K562 (cell line): ENCODE measurements at regions not wholly inside any gene's neighbourhood (a gene's known extent, or its start where the extent isn't known, plus 50 kb on each side); places are given as distances from the start of the nearest gene placed in this dataset.

Experiments
- ATAC-seq: fragments of 200-7000 bp; cut with Tn5 transposase; 3 replicates; pipeline ENCODE4 v1.9.1; 2020; ENCODE audit warnings: moderate library complexity
- BruUV-seq: library from RNA; stranded (reverse); fragments of 400-500 nt; replicated peaks from 2 replicates; lab custom pipeline; 2021; lab: Mats Ljungman, UMichigan
- CTCF ChIA-PET: fragments of 300-600 bp; formaldehyde crosslinking; extraction: SDS; loops from one replicate; lab custom pipeline; 2021; ENCODE audit warnings: low intra/inter-chr PET ratio; lab: Yijun Ruan, JAX
- POLR2A ChIA-PET: fragments of 300-600, 350-650 bp; sonication (Branson Sonifier 250); formaldehyde crosslinking; extraction: SDS; loops from one replicate; lab custom pipeline; 2021; ENCODE audit warnings: antibody characterized with exemption, inconsistent platforms; lab: Yijun Ruan, JAX
- DNase-seq, 4 experiments: peaks; one replicate each; pipeline versions ENCODE4 v3.0.0 to v3.0.0-alpha.2; 2011 to 2018; ENCODE audit warnings: low spot score in 3 of 4, mixed read lengths in 3 of 4; ENCODE audit errors: extremely low read depth in 1 of 4
- FAIRE-seq: peaks from 2 replicates; lab custom pipeline; 2011; peaks lifted over from hg19 to GRCh38; lab: Jason Lieb, UNC
- H2AFZ ChIP-seq: 2 replicates; pipeline ENCODE4 v1.6.0; 2011; ENCODE audit warnings: low read depth, low read length, control low read depth, inconsistent platforms
- H3K27ac ChIP-seq: fragments of 200-600 bp; 3 replicates; pipeline ENCODE4 v1.8.0; 2011; ENCODE audit warnings: low read depth, mild to moderate bottlenecking, control low read depth, inconsistent platforms, low read length, moderate library complexity, mixed read lengths; ENCODE audit errors: extremely low read depth
- H3K27me3 ChIP-seq, 2 experiments: fragments of 300-600 bp in 1 of 2; 2 replicates in 1 of 2; 3 replicates in 1 of 2; pipeline versions ENCODE4 v1.6.0 to v1.8.0; 2011; ENCODE audit warnings: inconsistent platforms in 2 of 2, low read length in 2 of 2, mild to moderate bottlenecking in 1 of 2, mixed read lengths in 1 of 2, moderate library complexity in 1 of 2; ENCODE audit not compliant: control insufficient read depth in 2 of 2, insufficient read depth in 2 of 2
- H3K36me3 ChIP-seq: fragments of 300-600 bp; 3 replicates; pipeline ENCODE4 v1.8.0; 2011; ENCODE audit warnings: mild to moderate bottlenecking, low read length, inconsistent platforms; ENCODE audit not compliant: control insufficient read depth, insufficient read depth
- H3K4me1 ChIP-seq, 2 experiments: fragments of 200-600 bp in 1 of 2; replicated peaks in 1 of 2; 2 replicates in 1 of 2; 3 replicates in 1 of 2; pipeline versions ENCODE4 v1.5.1 to v1.8.0; 2011; ENCODE audit warnings: inconsistent platforms in 2 of 2, low read length in 2 of 2, mild to moderate bottlenecking in 1 of 2, mixed read lengths in 1 of 2, moderate library complexity in 1 of 2; ENCODE audit not compliant: control insufficient read depth in 2 of 2, insufficient read depth in 2 of 2
- H3K4me2 ChIP-seq: 2 replicates; pipeline ENCODE4 v1.6.1; 2011; ENCODE audit warnings: low read length, control low read depth, inconsistent platforms, mixed read lengths; ENCODE audit not compliant: insufficient read depth
- H3K4me3 ChIP-seq: fragments of 200-600 bp; sonication (generic), shearing (Covaris generic); 2 replicates; pipeline ENCODE4 v1.5.1; 2016; ENCODE audit warnings: control low read depth, inconsistent platforms
- H3K79me2 ChIP-seq: fragments of 200-600 bp; 3 replicates; pipeline ENCODE4 v1.8.0; 2011; ENCODE audit warnings: low read length, inconsistent platforms; ENCODE audit not compliant: control insufficient read depth, insufficient read depth
- H3K9ac ChIP-seq, 2 experiments: 2 replicates each; pipeline versions ENCODE4 v1.6.0 to v1.6.1; 2011; ENCODE audit warnings: low read depth in 2 of 2, low read length in 2 of 2, control low read depth in 1 of 2, inconsistent platforms in 1 of 2, mild to moderate bottlenecking in 1 of 2, mixed read lengths in 1 of 2; ENCODE audit not compliant: insufficient read depth in 1 of 2
- H3K9me1 ChIP-seq: one replicate; pipeline ENCODE4 v1.6.0; 2011; ENCODE audit warnings: inconsistent platforms, mild to moderate bottlenecking, low read length, moderate library complexity; ENCODE audit not compliant: control insufficient read depth, insufficient read depth
- H3K9me3 ChIP-seq: replicated peaks from 2 replicates; pipeline ENCODE4 v1.5.1; 2011; ENCODE audit warnings: low read depth, low read length, inconsistent platforms; ENCODE audit not compliant: control insufficient read depth, insufficient read depth
- H4K20me1 ChIP-seq: replicated peaks from 2 replicates; pipeline ENCODE4 v1.6.1; 2011; ENCODE audit warnings: low read length, inconsistent platforms, mixed read lengths; ENCODE audit not compliant: control insufficient read depth, insufficient read depth
- CBX3 ChIP-seq, 2 experiments: IDR thresholded peaks; 1 replicate in 1 of 2; 2 replicates in 1 of 2; pipeline ENCODE4 v1.6.1; 2012; ENCODE audit warnings: inconsistent platforms in 2 of 2, low read length in 2 of 2, borderline replicate concordance in 1 of 2, control low read depth in 1 of 2
- CREB1 ChIP-seq, 2 experiments: sonication (generic) in 1 of 2; formaldehyde crosslinking in 1 of 2; IDR thresholded peaks; 2 replicates each; pipeline versions ENCODE4 v1.6.1 to v1.8.0; 2012 to 2022; ENCODE audit warnings: inconsistent platforms in 1 of 2, mild to moderate bottlenecking in 1 of 2, missing genetic modification reagents in 1 of 2, moderate library complexity in 1 of 2
- DACH1 ChIP-seq: fragments of 450-650 bp; IDR thresholded peaks from 2 replicates; pipeline ENCODE4 v1.6.1; 2018; ENCODE audit not compliant: partially characterized antibody
- JUND ChIP-seq, 2 experiments: IDR thresholded peaks; 2 replicates in 1 of 2; 3 replicates in 1 of 2; pipeline ENCODE4 v1.6.1; 2011; ENCODE audit warnings: borderline replicate concordance in 2 of 2, low read depth in 2 of 2, low read length in 2 of 2, improper control_type of control experiment in 1 of 2, missing biosample characterization in 1 of 2, missing genetic modification characterization in 1 of 2, missing genetic modification reagents in 1 of 2
- NKRF ChIP-seq: fragments of 450-650 bp; IDR thresholded peaks from 2 replicates; pipeline ENCODE4 v1.6.1; 2016; ENCODE audit warnings: borderline replicate concordance
- PHF20 ChIP-seq: fragments of 450-650 bp; IDR thresholded peaks from 2 replicates; pipeline ENCODE4 v1.6.1; 2018; ENCODE audit not compliant: partially characterized antibody
- SMAD2 ChIP-seq: fragments of 150-350 bp; IDR thresholded peaks from 2 replicates; pipeline ENCODE4 v1.6.1; 2014; ENCODE audit warnings: low read depth, mild to moderate bottlenecking, low read length
- TEAD2 ChIP-seq: fragments of 450-650 bp; IDR thresholded peaks from 2 replicates; pipeline ENCODE4 v1.6.1; 2016; ENCODE audit warnings: missing genetic modification characterization, control low read depth, missing compliant biosample characterization
- TSHZ1 ChIP-seq: fragments of 250-450 bp; sonication (Bioruptor Pico); IDR thresholded peaks from 2 replicates; pipeline ENCODE4 v1.4.0; 2020; ENCODE audit warnings: mild to moderate bottlenecking, moderate library complexity
- ZHX1 ChIP-seq: fragments of 150-350 bp; conservative IDR thresholded peaks from 2 replicates; pipeline ENCODE4 v1.6.1; 2014; ENCODE audit warnings: low read length
- ZNF184 ChIP-seq: sonication (generic); formaldehyde crosslinking; IDR thresholded peaks from 2 replicates; pipeline ENCODE4 v1.5.0; 2020; ENCODE audit warnings: missing genetic modification reagents
- WGBS: fragments of 100-300 bp; shearing (Covaris generic); methylation state at CpG from one replicate; pipeline ENCODE4 v1.1.6; 2016; ENCODE audit warnings: low coverage, mixed read lengths; ENCODE audit not compliant: insufficient coverage; ENCODE audit errors: missing lambda C conversion rate; 5-methylcytosine and 5-hydroxymethylcytosine counted together
- in situ Hi-C: fragments of 300-500 bp; cut with MboI; formaldehyde crosslinking; loops from 4 replicates; pipeline ENCODE4 v1.15.0; 2018; ENCODE audit warnings: inconsistent platforms, mixed read lengths
- intact Hi-C: fragments of 100-400 bp; cut with micrococcal nuclease; formaldehyde crosslinking; loops from 2 replicates; pipeline ENCODE4 v1.14.2; 2022
- TF ChIP-seq, protein P1 (sequence below): sonication (generic); formaldehyde crosslinking; IDR thresholded peaks from 2 replicates; pipeline ENCODE4 v1.8.0; 2022; ENCODE audit warnings: mild to moderate bottlenecking, low read depth, missing genetic modification reagents

GRCh38 chr7:125661-126060 lies 66.7 kb upstream of the FAM20C start:
- no TSS peak for BruUV-seq
- Histone ChIP-seq H3K4me3 (no peak overlapping the region), H3K79me2 (no peaks in the 10 kb centered on the region), H2AFZ (no peak overlapping the region), H4K20me1 (peaks cover 10% of the 10 kb centered on the region; the same call in 1 of the 2 replicates), H3K9me1 (no peaks in the 10 kb centered on the region), H3K4me1 (peaks cover 7 to 21% of the 10 kb centered on the region in 2 experiments; a peak in 3 of 5 replicates), H3K9ac (no peak overlapping the region), H3K36me3 (no peaks in the 10 kb centered on the region), H3K27me3 (peaks cover 25 to 53% of the 10 kb centered on the region in 2 experiments), H3K27ac (no peak overlapping the region), H3K4me2 (no peak overlapping the region), H3K9me3 (no peaks in the 10 kb centered on the region)
- intact Hi-C loops: no loop called here
- 35% methylated on average over 5 of the region's 8 CpGs for WGBS
- ChIA-PET POLR2A (interaction anchor here (1.2 kb wide), 1 partner anchor 11 kb away, joined by 5 read pairs; no protein-coding TSS in a partner anchor), CTCF (no interaction called here)
- in situ Hi-C loops: no loop called here
- DNase-seq: no peak
- no peak for FAIRE-seq
- ATAC-seq: no peak
- TF ChIP-seq JUND (IDR thresholded peaks at IDR 0.05; ENCODE audit: borderline replicate concordance, low read depth, low read length) (no peak), JUND (tag; IDR thresholded peaks at IDR 0.05; ENCODE audit: borderline replicate concordance, low read depth, low read length) (peak; percentile 49; the same call in 2 of the 3 replicates), ZHX1 (peak; percentile 92), TSHZ1 (CRISPR knock-in tag) (no peak), TEAD2 (no peak), SMAD2 (no peak), PHF20 (no peak), ZNF184 (no peak), DACH1 (no peak), CREB1 (IDR thresholded peaks at IDR 0.05) (peak; percentile 94), CREB1 (CRISPR knock-in tag; IDR thresholded peaks at IDR 0.05) (peak; percentile 96), NKRF (no peak), CBX3 (IDR thresholded peaks at IDR 0.05; ENCODE audit: borderline replicate concordance in 1 of 2, low read length in 2 of 2) (no peak)
- TF ChIP-seq, protein P1, sequence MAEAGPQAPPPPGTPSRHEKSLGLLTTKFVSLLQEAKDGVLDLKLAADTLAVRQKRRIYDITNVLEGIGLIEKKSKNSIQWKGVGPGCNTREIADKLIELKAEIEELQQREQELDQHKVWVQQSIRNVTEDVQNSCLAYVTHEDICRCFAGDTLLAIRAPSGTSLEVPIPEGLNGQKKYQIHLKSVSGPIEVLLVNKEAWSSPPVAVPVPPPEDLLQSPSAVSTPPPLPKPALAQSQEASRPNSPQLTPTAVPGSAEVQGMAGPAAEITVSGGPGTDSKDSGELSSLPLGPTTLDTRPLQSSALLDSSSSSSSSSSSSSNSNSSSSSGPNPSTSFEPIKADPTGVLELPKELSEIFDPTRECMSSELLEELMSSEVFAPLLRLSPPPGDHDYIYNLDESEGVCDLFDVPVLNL (CRISPR knock-in tag): no peak
